Effector memory CD4-positive, alpha-beta T cell (primary cell): ENCODE measurements at regions not wholly inside any gene's neighbourhood (a gene's known extent, or its start where the extent isn't known, plus 50 kb on each side); places are given as distances from the start of the nearest gene placed in this dataset.

Experiments used
- DNase-seq, 3 donors: peaks; one replicate each; pipeline ENCODE4 v3.0.0-alpha.2; 2020
- H3K27ac ChIP-seq: 2 replicates; pipeline ENCODE4 v1.7.0; 2013; ENCODE audit warnings: mild to moderate bottlenecking, low read length, moderate library complexity; ENCODE audit not compliant: insufficient read depth, poor library complexity, severe bottlenecking
- H3K27me3 ChIP-seq: replicated peaks from 2 replicates; pipeline ENCODE4 v1.7.0; 2013; ENCODE audit warnings: mild to moderate bottlenecking, low read length; ENCODE audit not compliant: insufficient read depth, control insufficient read depth, poor library complexity, severe bottlenecking
- H3K36me3 ChIP-seq: 2 replicates; pipeline ENCODE4 v1.7.0; 2013; ENCODE audit warnings: mild to moderate bottlenecking, low read length, moderate library complexity; ENCODE audit not compliant: control insufficient read depth, insufficient read depth
- H3K4me1 ChIP-seq: 2 replicates; pipeline ENCODE4 v1.7.0; 2013; ENCODE audit warnings: low read length, mild to moderate bottlenecking; ENCODE audit not compliant: control insufficient read depth, insufficient read depth, poor library complexity, severe bottlenecking
- H3K4me3 ChIP-seq: 2 replicates; pipeline ENCODE4 v1.7.0; 2013; ENCODE audit warnings: low read length, low read depth, mild to moderate bottlenecking; ENCODE audit not compliant: insufficient read depth, poor library complexity, severe bottlenecking
- H3K9me3 ChIP-seq: 2 replicates; pipeline ENCODE4 v1.7.0; 2013; ENCODE audit warnings: mild to moderate bottlenecking, low read length, moderate library complexity; ENCODE audit not compliant: control insufficient read depth

GRCh38 chr11:134691295-134691873 is 279.3 kb upstream of the B3GAT1 start:
- no peak overlapping the region for H3K27ac ChIP-seq
- H3K4me3 ChIP-seq: no peak overlapping the region
- H3K27me3 ChIP-seq: peaks cover 9% of the 10 kb centered on the region
- DNase-seq: no peak
- H3K36me3 ChIP-seq: no peaks in the 10 kb centered on the region
- H3K9me3 ChIP-seq: no peaks in the 10 kb centered on the region
- H3K4me1 ChIP-seq: no peaks in the 10 kb centered on the region

- no peaks in the 10 kb centered on the region for H3K36me3 ChIP-seq
- H3K4me1 ChIP-seq: no peaks in the 10 kb centered on the region
- H3K9me3 ChIP-seq: no peaks in the 10 kb centered on the region
- H3K27ac ChIP-seq: no peak overlapping the region
- no peak overlapping the region for H3K4me3 ChIP-seq
- H3K27me3 ChIP-seq: peaks cover 6% of the 10 kb centered on the region
- no peak for DNase-seq
Observed at GRCh38 chr11:134689886-134690285, 277.8 kb upstream of the B3GAT1 start.

GRCh38 chr11:134687548-134687947 is 275.5 kb upstream of the B3GAT1 start:
- Histone ChIP-seq H3K4me1 (no peaks in the 10 kb centered on the region), H3K27me3 (peaks cover 6% of the 10 kb centered on the region), H3K4me3 (no peak overlapping the region), H3K27ac (no peak overlapping the region), H3K9me3 (no peaks in the 10 kb centered on the region), H3K36me3 (no peaks in the 10 kb centered on the region)
- no peak for DNase-seq

- H3K27me3 ChIP-seq: peaks cover 6% of the 10 kb centered on the region
- H3K4me1 ChIP-seq: no peaks in the 10 kb centered on the region
- no peaks in the 10 kb centered on the region for H3K9me3 ChIP-seq
- DNase-seq: no peak
- H3K27ac ChIP-seq: no peak overlapping the region
- H3K36me3 ChIP-seq: no peaks in the 10 kb centered on the region
- H3K4me3 ChIP-seq: no peak overlapping the region
Observed at GRCh38 chr11:134686460-134687061, 274.5 kb upstream of the B3GAT1 start.

- Histone ChIP-seq H3K27ac (no peak overlapping the region), H3K4me1 (no peaks in the 10 kb centered on the region), H3K36me3 (no peaks in the 10 kb centered on the region), H3K9me3 (no peaks in the 10 kb centered on the region), H3K27me3 (peaks cover 6% of the 10 kb centered on the region), H3K4me3 (no peak overlapping the region)
- DNase-seq: no peak
Observed at GRCh38 chr11:134685793-134686380, 273.8 kb upstream of the B3GAT1 start.

GRCh38 chr11:134684576-134684975 is 272.5 kb upstream of the B3GAT1 start:
- Histone ChIP-seq H3K36me3 (no peaks in the 10 kb centered on the region), H3K27ac (no peak overlapping the region), H3K4me1 (no peaks in the 10 kb centered on the region), H3K27me3 (peaks cover 2% of the 10 kb centered on the region), H3K9me3 (no peaks in the 10 kb centered on the region), H3K4me3 (no peak overlapping the region)
- no peak for DNase-seq

- Histone ChIP-seq H3K27ac (no peak overlapping the region), H3K4me3 (no peak overlapping the region), H3K27me3 (no peaks in the 10 kb centered on the region), H3K4me1 (no peaks in the 10 kb centered on the region), H3K36me3 (no peaks in the 10 kb centered on the region), H3K9me3 (no peaks in the 10 kb centered on the region)
- no peak for DNase-seq
Observed at GRCh38 chr11:134683860-134684259, 271.8 kb upstream of the B3GAT1 start.

GRCh38 chr11:134682577-134682976 is 270.5 kb upstream of the B3GAT1 start:
- Histone ChIP-seq H3K27ac (no peak overlapping the region), H3K4me1 (no peaks in the 10 kb centered on the region), H3K27me3 (no peaks in the 10 kb centered on the region), H3K9me3 (no peaks in the 10 kb centered on the region), H3K36me3 (no peaks in the 10 kb centered on the region), H3K4me3 (no peak overlapping the region)
- no peak for DNase-seq

- H3K27ac ChIP-seq: no peak overlapping the region
- no peaks in the 10 kb centered on the region for H3K9me3 ChIP-seq
- no peaks in the 10 kb centered on the region for H3K4me1 ChIP-seq
- H3K36me3 ChIP-seq: no peaks in the 10 kb centered on the region
- no peaks in the 10 kb centered on the region for H3K27me3 ChIP-seq
- no peak overlapping the region for H3K4me3 ChIP-seq
- no peak for DNase-seq
Observed at GRCh38 chr11:134679592-134679991, 267.6 kb upstream of the B3GAT1 start.

GRCh38 chr11:134678744-134679143 is 266.7 kb upstream of the B3GAT1 start:
- Histone ChIP-seq H3K4me3 (no peak overlapping the region), H3K4me1 (no peaks in the 10 kb centered on the region), H3K36me3 (no peaks in the 10 kb centered on the region), H3K27ac (no peak overlapping the region), H3K27me3 (no peaks in the 10 kb centered on the region), H3K9me3 (no peaks in the 10 kb centered on the region)
- no peak for DNase-seq
